CD14-positive monocyte (primary cell): ENCODE measurements at regions not wholly inside any gene's neighbourhood (a gene's known extent, or its start where the extent isn't known, plus 50 kb on each side); places are given as distances from the start of the nearest gene placed in this dataset.

Experiments used
- DNase-seq, 3 donors: peaks; one replicate each; pipeline ENCODE4 v3.0.0-alpha.2; 2011 to 2022
- H2AFZ ChIP-seq: 2 replicates; pipeline ENCODE4 v1.6.0; 2012; ENCODE audit warnings: mild to moderate bottlenecking, low read depth, low read length, inconsistent platforms; ENCODE audit not compliant: insufficient read depth, poor library complexity, severe bottlenecking
- H3K27ac ChIP-seq, 2 donors: 1 replicate in 1 of 2; 2 replicates in 1 of 2; pipeline ENCODE4 v1.5.1; 2012 to 2013; ENCODE audit warnings: low read length in 2 of 2, control low read depth in 1 of 2, inconsistent platforms in 1 of 2, low read depth in 1 of 2, mild to moderate bottlenecking in 1 of 2
- H3K27me3 ChIP-seq, 2 donors: one replicate each; pipeline versions ENCODE4 v1.6.0 to v1.6.1; 2011 to 2013; ENCODE audit warnings: low read length in 2 of 2; ENCODE audit not compliant: control insufficient read depth in 2 of 2, insufficient read depth in 2 of 2
- H3K36me3 ChIP-seq, 2 donors: replicated peaks in 1 of 2; 1 replicate in 1 of 2; 2 replicates in 1 of 2; pipeline versions ENCODE4 v1.5.1 to v1.6.1; 2012 to 2013; ENCODE audit warnings: low read length in 2 of 2, control low read depth in 1 of 2, inconsistent platforms in 1 of 2, mild to moderate bottlenecking in 1 of 2; ENCODE audit not compliant: insufficient read depth in 2 of 2, control insufficient read depth in 1 of 2
- H3K4me1 ChIP-seq, 2 donors: 1 replicate in 1 of 2; 2 replicates in 1 of 2; pipeline versions ENCODE4 v1.5.1 to v1.6.1; 2012 to 2013; ENCODE audit warnings: low read length in 2 of 2, control low read depth in 1 of 2, inconsistent platforms in 1 of 2, mild to moderate bottlenecking in 1 of 2, moderate library complexity in 1 of 2; ENCODE audit not compliant: insufficient read depth in 2 of 2, control insufficient read depth in 1 of 2
- H3K4me2 ChIP-seq: replicated peaks from 2 replicates; pipeline ENCODE3; 2012; ENCODE audit warnings: low read length, moderate library complexity, mild to moderate bottlenecking; ENCODE audit not compliant: poor library complexity, severe bottlenecking; ENCODE audit errors: extremely low read depth
- H3K4me3 ChIP-seq, 3 experiments: fragments of 200-600 bp in 1 of 3; sonication (generic) in 1 of 3; replicated peaks in 1 of 3; 1 replicate in 2 of 3; 2 replicates in 1 of 3; pipeline ENCODE4 v1.5.1; 2011 to 2013; ENCODE audit warnings: low read length in 3 of 3, mild to moderate bottlenecking in 3 of 3, control low read depth in 2 of 3, low read depth in 2 of 3, inconsistent platforms in 1 of 3, moderate library complexity in 1 of 3
- H3K79me2 ChIP-seq: 2 replicates; pipeline ENCODE4 v1.6.0; 2012; ENCODE audit warnings: mild to moderate bottlenecking, control low read depth, inconsistent platforms, low read length, moderate library complexity; ENCODE audit not compliant: insufficient read depth
- H3K9ac ChIP-seq: 2 replicates; pipeline ENCODE4 v1.6.0; 2017; ENCODE audit warnings: low read length, mild to moderate bottlenecking; ENCODE audit not compliant: insufficient read depth, poor library complexity, severe bottlenecking
- H3K9me3 ChIP-seq, 2 donors: replicated peaks in 1 of 2; 1 replicate in 1 of 2; 2 replicates in 1 of 2; pipeline versions ENCODE4 v1.5.1 to v1.6.1; 2012 to 2013; ENCODE audit warnings: low read length in 2 of 2, control low read depth in 1 of 2; ENCODE audit not compliant: control insufficient read depth in 1 of 2, insufficient read depth in 1 of 2
- H4K20me1 ChIP-seq: 2 replicates; pipeline ENCODE4 v1.6.0; 2012; ENCODE audit warnings: mild to moderate bottlenecking, low read length, control low read depth, moderate library complexity; ENCODE audit not compliant: insufficient read depth
- H3K27ac Mint-ChIP-seq, 7 donors: one replicate each; pipeline ENCODE4 v1.8.0; 2020; ENCODE audit warnings: mild to moderate bottlenecking in 7 of 7, mixed read lengths in 7 of 7, moderate library complexity in 6 of 7, inconsistent platforms in 2 of 7
- H3K27me3 Mint-ChIP-seq, 3 donors: one replicate each; pipeline ENCODE4 v1.8.0; 2021 to 2022; ENCODE audit warnings: low read depth in 3 of 3, mild to moderate bottlenecking in 3 of 3, mixed read lengths in 3 of 3, moderate library complexity in 3 of 3, inconsistent platforms in 1 of 3
- H3K36me3 Mint-ChIP-seq, 2 donors: one replicate each; pipeline ENCODE4 v1.8.0; 2020; ENCODE audit warnings: mixed read lengths in 2 of 2, inconsistent platforms in 1 of 2, mild to moderate bottlenecking in 1 of 2
- H3K4me1 Mint-ChIP-seq: one replicate; pipeline ENCODE4 v1.8.0; 2020; ENCODE audit warnings: mild to moderate bottlenecking, mixed read lengths
- H3K4me3 Mint-ChIP-seq, 2 donors: one replicate each; pipeline ENCODE4 v1.8.0; 2020; ENCODE audit warnings: mild to moderate bottlenecking in 2 of 2, mixed read lengths in 2 of 2, moderate library complexity in 1 of 2
- H3K9me3 Mint-ChIP-seq, 7 donors: one replicate each; pipeline ENCODE4 v1.8.0; 2020 to 2022; ENCODE audit warnings: mixed read lengths in 7 of 7, mild to moderate bottlenecking in 6 of 7, moderate library complexity in 6 of 7, inconsistent platforms in 2 of 7
- CTCF ChIP-seq: fragments of 200-600 bp; IDR thresholded peaks from one replicate; pipeline ENCODE4 v1.8.0; 2022; ENCODE audit warnings: antibody characterized with exemption, mild to moderate bottlenecking
- WGBS: methylation state at CpG from one replicate; pipeline ENCODE4 v1.1.5; 2013; ENCODE audit warnings: missing lambda C conversion rate; ENCODE audit not compliant: insufficient coverage; 5-methylcytosine and 5-hydroxymethylcytosine counted together
- intact Hi-C, 2 donors: fragments of 100-400 bp; cut with micrococcal nuclease; formaldehyde crosslinking; loops; one replicate each; pipeline versions ENCODE4 v1.15.0 to v1.15.1; 2023

- Mint-ChIP-seq H3K36me3 (no peaks in the 10 kb centered on the region), H3K4me1 (no peaks in the 10 kb centered on the region), H3K4me3 (no peak overlapping the region), H3K27ac (no peak overlapping the region), H3K9me3 (peaks cover 0 to 8% (median 4%) of the 10 kb centered on the region in 7 donors), H3K27me3 (no peaks in the 10 kb centered on the region)
- peaks cover 6 to 17% of the 10 kb centered on the region in 2 donors for H3K9me3 ChIP-seq
- no peak overlapping the region for H3K9ac ChIP-seq
- no CpG with 5 or more reads among the region's 3 CpGs for WGBS
- no peak for TF ChIP-seq CTCF
- H3K4me2 ChIP-seq = no peak overlapping the region
- no peaks in the 10 kb centered on the region for H4K20me1 ChIP-seq
- H3K4me1 ChIP-seq = no peaks in the 10 kb centered on the region
- H3K4me3 ChIP-seq = no peak overlapping the region
- H2AFZ ChIP-seq = no peak overlapping the region
- intact Hi-C loops = no loop called here
- no peaks in the 10 kb centered on the region for H3K79me2 ChIP-seq
- DNase-seq = no peak
- no peak overlapping the region for H3K27ac ChIP-seq
- no peaks in the 10 kb centered on the region for H3K36me3 ChIP-seq
- H3K27me3 ChIP-seq = no peaks in the 10 kb centered on the region
These were observed 762.3 kb downstream of the C6orf118 start for GRCh38 chr6:164547076-164547475.

- no peak overlapping the region for H3K4me3 ChIP-seq
- H3K79me2 ChIP-seq = no peaks in the 10 kb centered on the region
- DNase-seq = no peak
- Mint-ChIP-seq H3K4me3 (no peak overlapping the region), H3K27ac (no peak overlapping the region), H3K4me1 (no peaks in the 10 kb centered on the region), H3K36me3 (no peaks in the 10 kb centered on the region), H3K9me3 (peaks cover 0 to 8% (median 3%) of the 10 kb centered on the region in 7 donors), H3K27me3 (no peaks in the 10 kb centered on the region)
- peaks cover 6 to 14% of the 10 kb centered on the region in 2 donors for H3K9me3 ChIP-seq
- no peak overlapping the region for H3K9ac ChIP-seq
- WGBS = no CpG with 5 or more reads among the region's 2 CpGs
- TF ChIP-seq CTCF = no peak
- H3K27ac ChIP-seq = no peak overlapping the region
- no peaks in the 10 kb centered on the region for H3K4me1 ChIP-seq
- H3K27me3 ChIP-seq = no peaks in the 10 kb centered on the region
- H3K4me2 ChIP-seq = no peak overlapping the region
- intact Hi-C loops = no loop called here
- no peak overlapping the region for H2AFZ ChIP-seq
- H3K36me3 ChIP-seq = no peaks in the 10 kb centered on the region
- H4K20me1 ChIP-seq = no peaks in the 10 kb centered on the region
These were observed 763.1 kb downstream of the C6orf118 start for GRCh38 chr6:164546263-164546662.
